Endothelial cell of umbilical vein (primary cell): ENCODE measurements at regions not wholly inside any gene's neighbourhood (a gene's known extent, or its start where the extent isn't known, plus 50 kb on each side); places are given as distances from the start of the nearest gene placed in this dataset.
"Not testable (repeated sequence)": the region's sequence is repeated elsewhere in the genome, so short reads cannot be mapped to it uniquely, and the experiment has no call there.

Source experiments
- BruUV-seq: library from RNA; stranded (reverse); fragments of 400-500 nt; replicated peaks from 2 replicates; lab custom pipeline; 2021; lab: Mats Ljungman, UMichigan
- CTCF ChIA-PET: fragments of 300-600, 350-600 bp; sonication (Branson Sonifier 250); formaldehyde crosslinking; loops from one replicate; lab custom pipeline; 2021; ENCODE audit warnings: antibody characterized with exemption, inconsistent platforms; lab: Charles Lee
- POLR2A ChIA-PET: fragments of 300-600, 350-600 bp; sonication (Branson Sonifier 250); formaldehyde crosslinking; loops from one replicate; lab custom pipeline; 2021; ENCODE audit warnings: antibody characterized with exemption, inconsistent platforms; lab: Charles Lee
- DNase-seq: peaks from one replicate; pipeline ENCODE4 v3.0.0-alpha.2; 2011; ENCODE audit warnings: low read depth, low spot score
- FAIRE-seq: peaks from 2 replicates; lab custom pipeline; 2011; peaks lifted over from hg19 to GRCh38; lab: Jason Lieb, UNC
- H2AFZ ChIP-seq: 2 replicates; pipeline ENCODE4 v1.6.0; 2012; ENCODE audit warnings: low read depth, low read length, control low read depth, inconsistent platforms
- H3K27ac ChIP-seq: 2 replicates; pipeline ENCODE4 v1.5.1; 2011; ENCODE audit warnings: low read depth, mild to moderate bottlenecking, control low read depth, low read length, moderate library complexity; ENCODE audit not compliant: insufficient read depth
- H3K27me3 ChIP-seq, 2 experiments: 2 replicates each; pipeline versions ENCODE4 v1.6.0 to v1.6.1; 2011; ENCODE audit warnings: low read length in 2 of 2, mixed read lengths in 1 of 2; ENCODE audit not compliant: control insufficient read depth in 2 of 2, insufficient read depth in 2 of 2
- H3K36me3 ChIP-seq, 2 experiments: 2 replicates in 1 of 2; 3 replicates in 1 of 2; pipeline ENCODE4 v1.5.1; 2011; ENCODE audit warnings: low read length in 2 of 2, mild to moderate bottlenecking in 1 of 2, moderate library complexity in 1 of 2; ENCODE audit not compliant: control insufficient read depth in 2 of 2, insufficient read depth in 2 of 2; ENCODE audit errors: extremely low read depth in 1 of 2
- H3K4me1 ChIP-seq: 3 replicates; pipeline ENCODE4 v1.5.1; 2011; ENCODE audit warnings: mild to moderate bottlenecking, low read length; ENCODE audit not compliant: control insufficient read depth, insufficient read depth; ENCODE audit errors: extremely low read depth
- H3K4me2 ChIP-seq: 2 replicates; pipeline ENCODE4 v1.6.1; 2011; ENCODE audit warnings: low read length, control low read depth, mixed read lengths; ENCODE audit not compliant: insufficient read depth
- H3K4me3 ChIP-seq, 3 experiments: fragments of 200-600 bp in 1 of 3; sonication (generic), shearing (Covaris generic) in 1 of 3; replicated peaks in 1 of 3; 2 replicates each; pipeline ENCODE4 v1.5.1; 2011 to 2016; ENCODE audit warnings: control low read depth in 3 of 3, low read length in 3 of 3, mild to moderate bottlenecking in 2 of 3, inconsistent platforms in 1 of 3, low read depth in 1 of 3, moderate library complexity in 1 of 3; ENCODE audit not compliant: insufficient read depth in 1 of 3
- H3K79me2 ChIP-seq: 2 replicates; pipeline ENCODE4 v1.6.0; 2012; ENCODE audit warnings: low read length, inconsistent platforms; ENCODE audit not compliant: control insufficient read depth, insufficient read depth
- H3K9ac ChIP-seq: replicated peaks from 2 replicates; pipeline ENCODE3; 2011; ENCODE audit warnings: low read length, control low read depth; ENCODE audit not compliant: insufficient read depth; ENCODE audit errors: extremely low read depth
- H3K9me1 ChIP-seq: replicated peaks from 3 replicates; pipeline ENCODE4 v1.6.0; 2011; ENCODE audit warnings: mild to moderate bottlenecking, low read length; ENCODE audit not compliant: control insufficient read depth, insufficient read depth; ENCODE audit errors: extremely low read depth
- H3K9me3 ChIP-seq: replicated peaks from 2 replicates; pipeline ENCODE4 v1.5.1; 2012; ENCODE audit warnings: low read length, inconsistent platforms; ENCODE audit not compliant: control insufficient read depth, insufficient read depth
- H4K20me1 ChIP-seq: replicated peaks from 2 replicates; pipeline ENCODE3; 2011; ENCODE audit warnings: mild to moderate bottlenecking, low read length; ENCODE audit not compliant: control insufficient read depth, insufficient read depth; ENCODE audit errors: extremely low read depth
- EZH2 ChIP-seq: IDR thresholded peaks from 2 replicates; pipeline ENCODE4 v1.6.1; 2012; ENCODE audit warnings: borderline replicate concordance, low read depth, mild to moderate bottlenecking, moderate library complexity, low read length, inconsistent platforms; ENCODE audit not compliant: severe bottlenecking
- FOS ChIP-seq: IDR thresholded peaks from 2 replicates; pipeline ENCODE4 v1.6.1; 2011; ENCODE audit warnings: mild to moderate bottlenecking, low read length, moderate library complexity, borderline replicate concordance; ENCODE audit not compliant: insufficient read depth
- GATA2 ChIP-seq: IDR thresholded peaks from 2 replicates; pipeline ENCODE4 v1.7.0; 2011; ENCODE audit warnings: low read depth, mild to moderate bottlenecking, moderate library complexity, mixed read lengths, low read length; ENCODE audit not compliant: insufficient read length, insufficient read depth
- JUN ChIP-seq: IDR thresholded peaks from 2 replicates; pipeline ENCODE4 v1.6.1; 2011; ENCODE audit warnings: borderline replicate concordance, low read depth; ENCODE audit not compliant: insufficient read length, insufficient read depth
- MYC ChIP-seq: IDR thresholded peaks from one replicate; pipeline ENCODE4 v1.6.1; 2011; ENCODE audit warnings: mild to moderate bottlenecking, low read depth, low read length
- POLR2A ChIP-seq: IDR thresholded peaks from 2 replicates; pipeline ENCODE4 v1.6.1; 2012; ENCODE audit warnings: low read depth, mild to moderate bottlenecking, control low read depth, low read length
- POLR2AphosphoS5 ChIP-seq: IDR thresholded peaks from 2 replicates; pipeline ENCODE4 v1.6.1; 2012; ENCODE audit warnings: low read depth, mild to moderate bottlenecking, control low read depth, low read length, moderate library complexity; ENCODE audit not compliant: insufficient read depth
- dilution Hi-C: fragments of 300-500 bp; cut with MboI; formaldehyde crosslinking; loops from one replicate; pipeline ENCODE4 v1.15.0; 2019; ENCODE audit warnings: low sequenced_read_pairs; ENCODE audit not compliant: extremely low pct_ligation_motif_present
- intact Hi-C: fragments of 100-400 bp; cut with micrococcal nuclease; formaldehyde crosslinking; loops from one replicate; pipeline ENCODE4 v1.10.0; 2022
- TF ChIP-seq, protein P1 (sequence below): IDR thresholded peaks from 2 replicates; pipeline ENCODE4 v1.6.1; 2011; ENCODE audit not compliant: insufficient read depth, insufficient read length
- TF ChIP-seq, protein P2 (sequence below), 2 donors: IDR thresholded peaks; 1 replicate in 1 of 2; 2 replicates in 1 of 2; pipeline ENCODE4 v1.5.1; 2011; ENCODE audit warnings: low read length in 2 of 2, mild to moderate bottlenecking in 2 of 2, moderate library complexity in 2 of 2, control low read depth in 1 of 2, inconsistent platforms in 1 of 2, low read depth in 1 of 2; ENCODE audit not compliant: insufficient read depth in 1 of 2; ENCODE audit errors: extremely low read depth in 1 of 2

DNA sequence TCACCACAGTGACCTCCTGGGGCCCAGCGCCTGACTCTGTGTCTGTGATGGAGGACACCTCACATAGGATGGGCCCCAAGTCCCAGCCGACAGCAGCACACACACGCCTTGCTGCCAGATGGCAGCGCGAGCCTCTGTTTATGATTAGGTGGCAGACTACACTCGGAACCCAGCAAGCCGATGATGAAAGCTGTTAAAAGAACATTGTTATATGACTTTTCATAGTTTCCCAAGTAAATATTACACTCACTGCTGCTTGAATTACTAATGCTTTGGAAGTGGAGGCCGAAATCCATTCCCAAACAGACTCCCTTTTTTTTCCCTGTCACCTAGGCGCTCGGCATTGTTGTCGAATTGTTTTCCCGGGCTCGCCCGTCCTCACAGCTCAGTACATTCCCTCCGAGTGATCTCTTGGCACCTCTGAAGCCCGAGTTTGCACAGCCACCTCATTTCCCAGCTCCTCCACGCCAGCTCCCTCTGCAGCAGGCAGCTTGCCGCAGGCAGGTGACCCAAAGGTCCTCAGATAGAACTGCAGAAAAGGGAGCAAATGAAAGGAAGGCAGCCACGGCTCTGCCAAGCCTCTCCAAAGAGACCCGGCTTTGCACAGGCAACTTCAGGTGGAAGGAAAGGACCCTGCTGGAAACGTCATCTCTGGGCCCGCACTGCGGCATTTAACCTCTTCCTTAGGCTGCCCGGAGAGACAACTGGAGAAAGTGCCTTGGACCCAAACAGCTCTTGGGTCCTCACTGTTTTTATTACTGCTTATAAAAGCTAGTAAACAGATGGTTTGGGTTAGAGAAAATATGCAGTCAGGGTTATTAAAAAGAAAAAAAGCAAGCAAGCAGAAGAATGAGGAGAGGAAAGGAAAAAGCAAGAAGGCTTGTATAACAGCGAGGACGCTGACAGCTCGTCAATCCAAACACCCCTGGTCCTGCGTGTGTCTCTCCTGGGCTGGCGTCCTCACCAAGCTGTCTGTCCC lies 72.2 kb upstream of the SLC25A33 start:
- H3K27me3 ChIP-seq: peaks cover 0 to 5% of the 10 kb centered on the region in 2 experiments
- H3K4me3 ChIP-seq: no peak overlapping the region
- H3K79me2 ChIP-seq: no peaks in the 10 kb centered on the region
- ChIA-PET CTCF (interaction anchor here (1.0 to 1.4 kb wide), 5 partner anchors 11 to 200 kb away, joined by 3 to 9 read pairs (median 5); no protein-coding TSS in a partner anchor), POLR2A (no interaction called here)
- no peak overlapping the region for H3K4me2 ChIP-seq
- no peaks in the 10 kb centered on the region for H4K20me1 ChIP-seq
- no peaks in the 10 kb centered on the region for H3K9me3 ChIP-seq
- no peak overlapping the region for H3K27ac ChIP-seq
- intact Hi-C loops: no loop called here
- FAIRE-seq (no peak), DNase-seq (no peak)
- H3K9me1 ChIP-seq: no peaks in the 10 kb centered on the region
- BruUV-seq: no TSS peak
- no peaks in the 10 kb centered on the region for H3K4me1 ChIP-seq
- no peak overlapping the region for H2AFZ ChIP-seq
- H3K9ac ChIP-seq: no peak overlapping the region
- TF ChIP-seq GATA2 (no peak), POLR2AphosphoS5 (no peak), MYC (no peak), FOS (no peak), JUN (no peak), POLR2A (no peak), EZH2 (no peak)
- TF ChIP-seq, protein P1, sequence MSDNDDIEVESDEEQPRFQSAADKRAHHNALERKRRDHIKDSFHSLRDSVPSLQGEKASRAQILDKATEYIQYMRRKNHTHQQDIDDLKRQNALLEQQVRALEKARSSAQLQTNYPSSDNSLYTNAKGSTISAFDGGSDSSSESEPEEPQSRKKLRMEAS: no peak
- TF ChIP-seq, protein P2, sequence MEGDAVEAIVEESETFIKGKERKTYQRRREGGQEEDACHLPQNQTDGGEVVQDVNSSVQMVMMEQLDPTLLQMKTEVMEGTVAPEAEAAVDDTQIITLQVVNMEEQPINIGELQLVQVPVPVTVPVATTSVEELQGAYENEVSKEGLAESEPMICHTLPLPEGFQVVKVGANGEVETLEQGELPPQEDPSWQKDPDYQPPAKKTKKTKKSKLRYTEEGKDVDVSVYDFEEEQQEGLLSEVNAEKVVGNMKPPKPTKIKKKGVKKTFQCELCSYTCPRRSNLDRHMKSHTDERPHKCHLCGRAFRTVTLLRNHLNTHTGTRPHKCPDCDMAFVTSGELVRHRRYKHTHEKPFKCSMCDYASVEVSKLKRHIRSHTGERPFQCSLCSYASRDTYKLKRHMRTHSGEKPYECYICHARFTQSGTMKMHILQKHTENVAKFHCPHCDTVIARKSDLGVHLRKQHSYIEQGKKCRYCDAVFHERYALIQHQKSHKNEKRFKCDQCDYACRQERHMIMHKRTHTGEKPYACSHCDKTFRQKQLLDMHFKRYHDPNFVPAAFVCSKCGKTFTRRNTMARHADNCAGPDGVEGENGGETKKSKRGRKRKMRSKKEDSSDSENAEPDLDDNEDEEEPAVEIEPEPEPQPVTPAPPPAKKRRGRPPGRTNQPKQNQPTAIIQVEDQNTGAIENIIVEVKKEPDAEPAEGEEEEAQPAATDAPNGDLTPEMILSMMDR (IDR thresholded peaks at IDR 0.05; ENCODE audit: extremely low read depth in 1 of 2, insufficient read depth in 1 of 2, low read depth in 1 of 2, low read length in 2 of 2): no peak
- dilution Hi-C loops: no loop called here
- H3K36me3 ChIP-seq: no peaks in the 10 kb centered on the region

DNA sequence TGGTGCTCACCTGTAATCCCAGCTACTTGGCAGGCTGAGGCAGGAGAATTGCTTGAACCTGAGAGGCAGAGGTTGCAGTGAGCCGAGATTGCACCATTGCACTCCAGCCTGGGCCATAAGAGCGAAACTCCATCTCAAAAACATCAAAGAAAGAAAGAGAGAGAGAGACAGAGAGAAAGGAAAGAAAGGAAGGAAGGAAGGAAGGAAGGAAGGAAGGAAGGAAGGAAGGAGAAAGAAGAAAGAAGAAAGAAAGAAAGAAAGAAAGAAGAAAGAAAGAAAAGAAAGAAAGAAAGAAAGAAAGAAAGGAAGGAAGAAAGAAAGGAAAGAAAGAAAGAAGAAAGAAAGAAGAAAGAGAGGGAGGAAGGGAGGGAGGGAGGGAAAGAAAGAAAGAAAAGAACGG lies 69.4 kb upstream of the SLC25A33 start:
- H3K79me2 ChIP-seq, BruUV-seq, DNase-seq, H3K4me1 ChIP-seq, POLR2A ChIA-PET, H3K9me1 ChIP-seq, H3K9ac ChIP-seq, H4K20me1 ChIP-seq, H2AFZ ChIP-seq, H3K36me3 ChIP-seq, intact Hi-C loops, H3K9me3 ChIP-seq, H3K27me3 ChIP-seq, dilution Hi-C loops, H3K27ac ChIP-seq, H3K4me3 ChIP-seq, H3K4me2 ChIP-seq, FAIRE-seq: not testable (repeated sequence)
- CTCF ChIA-PET: interaction anchor here (1.0 to 1.1 kb wide), 2 partner anchors 181 to 203 kb away, joined by 3 read pairs; no protein-coding TSS in a partner anchor
